Glutamatergic neuron (in vitro differentiated cells): ENCODE measurements at regions not wholly inside any gene's neighbourhood (a gene's known extent, or its start where the extent isn't known, plus 50 kb on each side); places are given as distances from the start of the nearest gene placed in this dataset.

Experiments
- DNase-seq: peaks from one replicate; pipeline ENCODE4 v3.0.0; 2022
- H3K27ac Mint-ChIP-seq: one replicate; pipeline ENCODE4 v1.8.0; 2020; ENCODE audit warnings: mild to moderate bottlenecking, mixed read lengths, inconsistent platforms; ENCODE audit not compliant: unreplicated experiment
- H3K27me3 Mint-ChIP-seq: one replicate; pipeline ENCODE4 v1.8.0; 2020; ENCODE audit warnings: mild to moderate bottlenecking, moderate library complexity, mixed read lengths, inconsistent platforms; ENCODE audit not compliant: unreplicated experiment
- H3K36me3 Mint-ChIP-seq: one replicate; pipeline ENCODE4 v1.8.0; 2020; ENCODE audit warnings: mild to moderate bottlenecking, mixed read lengths, inconsistent platforms; ENCODE audit not compliant: unreplicated experiment
- H3K4me1 Mint-ChIP-seq: one replicate; pipeline ENCODE4 v1.8.0; 2020; ENCODE audit warnings: mild to moderate bottlenecking, low read depth, mixed read lengths, inconsistent platforms; ENCODE audit not compliant: unreplicated experiment
- H3K4me3 Mint-ChIP-seq: one replicate; pipeline ENCODE4 v1.8.0; 2020; ENCODE audit warnings: mild to moderate bottlenecking, mixed read lengths, inconsistent platforms; ENCODE audit not compliant: unreplicated experiment
- H3K9me3 Mint-ChIP-seq: one replicate; pipeline ENCODE4 v1.8.0; 2020; ENCODE audit warnings: mild to moderate bottlenecking, moderate library complexity, mixed read lengths, inconsistent platforms; ENCODE audit not compliant: unreplicated experiment
- CTCF ChIP-seq: fragments of 200-600 bp; sonication (generic); IDR thresholded peaks from one replicate; pipeline ENCODE4 v1.5.0; 2021; ENCODE audit not compliant: partially characterized antibody, unreplicated experiment

DNA sequence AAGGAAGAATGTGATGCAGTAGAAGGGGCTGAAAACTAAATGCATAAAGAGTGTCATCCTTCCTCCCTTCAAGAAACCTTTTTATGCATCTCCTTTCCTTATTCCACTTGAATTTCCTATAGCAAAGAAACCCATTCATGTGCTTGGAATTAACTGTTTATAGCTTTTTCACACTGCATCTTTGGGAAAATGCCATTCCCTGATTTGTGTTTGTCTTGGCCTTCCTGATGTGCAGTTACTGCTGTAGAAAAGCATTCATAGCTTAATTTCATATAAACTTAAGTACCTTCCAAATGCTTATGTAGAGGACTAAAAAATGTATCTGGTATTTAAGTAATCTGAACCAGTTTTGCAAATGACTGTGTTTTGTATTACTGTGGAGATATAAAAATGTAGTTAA lies 61.8 kb downstream of the SDR9C7 start:
- H3K36me3 Mint-ChIP-seq: no peaks in the 10 kb centered on the region
- H3K4me3 Mint-ChIP-seq: no peak overlapping the region
- no peak for TF ChIP-seq CTCF
- no peaks in the 10 kb centered on the region for H3K27me3 Mint-ChIP-seq
- DNase-seq: no peak
- no peak overlapping the region for H3K27ac Mint-ChIP-seq
- H3K4me1 Mint-ChIP-seq: no peaks in the 10 kb centered on the region
- H3K9me3 Mint-ChIP-seq: no peaks in the 10 kb centered on the region

GRCh38 chr12:56867216-56867615 lies 67.0 kb downstream of the SDR9C7 start:
- Mint-ChIP-seq H3K4me1 (no peaks in the 10 kb centered on the region), H3K27me3 (no peaks in the 10 kb centered on the region), H3K27ac (no peak overlapping the region), H3K9me3 (peaks cover 15% of the 10 kb centered on the region), H3K36me3 (peaks cover 22% of the 10 kb centered on the region), H3K4me3 (no peak overlapping the region)
- DNase-seq: no peak
- no peak for TF ChIP-seq CTCF

DNA sequence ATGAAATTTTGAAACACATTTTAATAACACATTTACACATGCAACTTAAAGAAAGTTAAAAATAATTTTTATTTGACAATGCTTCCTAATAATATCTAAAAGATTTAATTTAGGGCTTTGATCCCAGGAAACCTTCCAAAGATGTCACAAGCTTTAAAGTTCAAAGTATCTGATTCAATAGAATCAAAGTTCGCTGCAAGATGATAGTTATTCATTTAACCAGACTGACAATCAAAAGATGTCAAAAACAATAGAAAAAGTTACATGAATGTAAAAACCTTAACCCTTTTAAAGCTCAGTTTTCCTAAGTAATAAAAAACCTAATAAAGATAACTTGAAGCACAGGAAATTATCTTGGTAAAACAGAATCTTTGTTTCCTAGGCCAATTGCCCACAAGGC lies 67.7 kb downstream of the SDR9C7 start:
- H3K36me3 Mint-ChIP-seq: peaks cover 23% of the 10 kb centered on the region

DNA sequence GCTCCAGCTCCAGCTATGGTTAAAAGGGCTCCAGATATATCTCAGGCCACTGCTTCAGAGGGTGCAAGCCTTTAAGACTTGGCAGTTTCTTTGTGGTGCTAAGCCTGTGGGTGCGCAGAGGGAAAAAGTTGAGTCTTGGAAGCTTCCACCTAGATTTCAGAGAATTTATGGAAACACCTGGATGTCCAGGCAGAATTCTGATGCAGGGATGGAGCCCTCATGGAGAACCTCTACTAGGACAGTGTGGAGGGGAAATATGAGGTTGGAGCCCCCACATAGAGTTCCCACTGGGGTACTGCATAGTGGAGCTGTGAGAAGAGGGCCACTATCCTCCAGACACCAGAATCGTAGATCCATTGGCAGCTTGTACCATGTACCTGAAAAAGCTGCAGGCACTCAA lies 69.9 kb downstream of the SDR9C7 start:
- H3K4me1 Mint-ChIP-seq: no peaks in the 10 kb centered on the region
- peaks cover 23% of the 10 kb centered on the region for H3K36me3 Mint-ChIP-seq
- H3K27me3 Mint-ChIP-seq: no peaks in the 10 kb centered on the region
- H3K27ac Mint-ChIP-seq: no peak overlapping the region
- no peak for TF ChIP-seq CTCF
- peaks cover 15% of the 10 kb centered on the region for H3K9me3 Mint-ChIP-seq
- DNase-seq: no peak
- H3K4me3 Mint-ChIP-seq: no peak overlapping the region

More for the DNA sequence above, 67.7 kb downstream of the SDR9C7 start:
- Mint-ChIP-seq H3K27ac (no peak overlapping the region), H3K27me3 (no peaks in the 10 kb centered on the region), H3K4me1 (no peaks in the 10 kb centered on the region), H3K9me3 (peaks cover 15% of the 10 kb centered on the region), H3K4me3 (no peak overlapping the region)
- no peak for DNase-seq
- TF ChIP-seq CTCF: no peak

- no peak for DNase-seq
- peaks cover 16% of the 10 kb centered on the region for H3K9me3 Mint-ChIP-seq
- no peaks in the 10 kb centered on the region for H3K27me3 Mint-ChIP-seq
- H3K36me3 Mint-ChIP-seq: peaks cover 23% of the 10 kb centered on the region
- no peaks in the 10 kb centered on the region for H3K4me1 Mint-ChIP-seq
- no peak overlapping the region for H3K27ac Mint-ChIP-seq
- TF ChIP-seq CTCF: no peak
- no peak overlapping the region for H3K4me3 Mint-ChIP-seq
Observed at GRCh38 chr12:56863789-56864188, 70.4 kb downstream of the SDR9C7 start.
